SK-N-MC (cell line): ENCODE measurements at regions not wholly inside any gene's neighbourhood (a gene's known extent, or its start where the extent isn't known, plus 50 kb on each side); places are given as distances from the start of the nearest gene placed in this dataset.

ENCODE experiments used
- EZH2 ChIP-seq: fragments of 200-600 bp; sonication (generic); IDR thresholded peaks from one replicate; pipeline ENCODE4 v1.6.1; 2017; ENCODE audit warnings: antibody characterized with exemption
- FOXP2 ChIP-seq: optimal IDR thresholded peaks from 2 replicates; pipeline ENCODE3; 2011; ENCODE audit warnings: mild to moderate bottlenecking, moderate library complexity; ENCODE audit not compliant: insufficient read depth; ENCODE audit errors: extremely low read length, control extremely low read depth
- POLR2AphosphoS5 ChIP-seq: IDR thresholded peaks from 2 replicates; pipeline ENCODE4 v1.6.1; 2012; ENCODE audit warnings: mild to moderate bottlenecking, low read depth, low read length, borderline replicate concordance

GRCh38 chr11:38300570-38300969 lies 1702.5 kb upstream of the RAG2 start:
- TF ChIP-seq EZH2: no peak
- no peak for TF ChIP-seq POLR2AphosphoS5
- TF ChIP-seq FOXP2: no peak
